Inflammatory macrophage treated with lipopolysaccharide for 4 hours (primary cell): ENCODE measurements at regions not wholly inside any gene's neighbourhood (a gene's known extent, or its start where the extent isn't known, plus 50 kb on each side); places are given as distances from the start of the nearest gene placed in this dataset.

Experiments used
- DNase-seq: peaks from one replicate; pipeline ENCODE4 v3.0.0-alpha.2; 2020

- DNase-seq, result no peak
These were observed 200.6 kb upstream of the CIBAR2 start for GRCh38 chr16:85312642-85313525.

GRCh38 chr16:85313526-85314301, 201.4 kb upstream of the CIBAR2 start:
- DNase-seq, result no peak

GRCh38 chr16:85314512-85314971, 202.3 kb upstream of the CIBAR2 start:
- no peak for DNase-seq

GRCh38 chr16:85315866-85316265, 203.6 kb upstream of the CIBAR2 start:
- no peak for DNase-seq

GRCh38 chr16:85316321-85316919, 204.1 kb upstream of the CIBAR2 start:
- peak; percentile 71 for DNase-seq

- no peak for DNase-seq
These were observed 204.7 kb upstream of the CIBAR2 start for GRCh38 chr16:85316944-85317343.

- DNase-seq, result no peak
These were observed 205.4 kb upstream of the CIBAR2 start for GRCh38 chr16:85317704-85318103.

- DNase-seq, result no peak
These were observed 207.1 kb upstream of the CIBAR2 start for GRCh38 chr16:85319208-85319983.

GRCh38 chr16:85319984-85320440, 207.7 kb upstream of the CIBAR2 start:
- DNase-seq, result no peak

- no peak for DNase-seq
These were observed 208.6 kb upstream of the CIBAR2 start for GRCh38 chr16:85320677-85321385.

- DNase-seq, result no peak
These were observed 209.4 kb upstream of the CIBAR2 start for GRCh38 chr16:85321509-85322271.

- DNase-seq, result no peak
These were observed 211.1 kb upstream of the CIBAR2 start for GRCh38 chr16:85323230-85323960.

- DNase-seq, result no peak
These were observed 211.6 kb upstream of the CIBAR2 start for GRCh38 chr16:85323961-85324253.

- no peak for DNase-seq
These were observed 212.2 kb upstream of the CIBAR2 start for GRCh38 chr16:85324488-85324887.

- no peak for DNase-seq
These were observed 214.0 kb upstream of the CIBAR2 start for GRCh38 chr16:85326113-85326793.

- DNase-seq, result no peak
These were observed 214.5 kb upstream of the CIBAR2 start for GRCh38 chr16:85326794-85327181.

GRCh38 chr16:85327731-85328675, 215.7 kb upstream of the CIBAR2 start:
- DNase-seq, result no peak

GRCh38 chr16:85328676-85329058, 216.4 kb upstream of the CIBAR2 start:
- no peak for DNase-seq
